NCI-H2196 treated with DMSO at 0.1 percent for 48 hours (cell line): ENCODE measurements at regions not wholly inside any gene's neighbourhood (a gene's known extent, or its start where the extent isn't known, plus 50 kb on each side); places are given as distances from the start of the nearest gene placed in this dataset.
"Not testable (repeated sequence)": the region's sequence is repeated elsewhere in the genome, so short reads cannot be mapped to it uniquely, and the experiment has no call there.

Experiments used
- DNase-seq: peaks from one replicate; lab custom pipeline; 2025; ENCODE audit not compliant: unreplicated experiment; lab: John Stamatoyannopoulos, UW

DNA sequence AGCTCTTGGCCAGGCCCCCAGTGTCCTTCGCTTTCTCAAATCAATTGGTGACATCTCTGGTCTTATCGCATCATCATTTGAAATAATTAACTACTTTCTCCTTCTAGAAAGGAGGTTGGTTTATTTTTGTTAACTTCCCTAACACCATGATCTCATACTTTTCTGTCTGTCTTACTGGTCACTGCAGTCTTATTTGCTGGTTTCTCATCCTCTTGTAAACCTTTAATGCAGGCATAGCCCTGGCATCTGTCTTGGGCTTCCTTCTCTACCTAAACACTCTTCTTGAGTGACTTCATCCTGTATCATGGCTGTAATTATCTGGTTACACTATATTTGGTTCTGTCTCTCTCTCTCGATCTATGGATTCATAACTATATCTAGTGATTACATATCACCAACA lies 152.8 kb downstream of the CYSLTR2 start:
- no peak for DNase-seq

DNA sequence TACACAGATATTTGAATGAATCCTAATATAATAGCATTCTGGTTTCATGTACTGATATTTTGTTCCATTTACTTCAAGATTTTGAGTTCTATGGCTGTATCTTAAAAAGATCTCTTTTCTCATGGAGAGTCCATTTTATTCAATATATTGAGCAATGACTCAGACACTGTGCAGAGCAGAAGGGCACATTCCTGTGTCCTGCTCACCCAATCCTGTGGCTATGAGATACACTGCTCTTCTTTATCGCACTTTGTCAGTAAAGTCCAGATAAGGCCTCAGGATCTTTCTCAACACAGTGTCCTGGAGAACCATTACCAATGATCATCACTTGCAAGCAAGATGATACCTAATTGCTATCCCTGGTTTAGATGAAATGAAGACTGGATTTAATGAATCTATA lies 155.0 kb downstream of the CYSLTR2 start:
- DNase-seq = no peak

DNA sequence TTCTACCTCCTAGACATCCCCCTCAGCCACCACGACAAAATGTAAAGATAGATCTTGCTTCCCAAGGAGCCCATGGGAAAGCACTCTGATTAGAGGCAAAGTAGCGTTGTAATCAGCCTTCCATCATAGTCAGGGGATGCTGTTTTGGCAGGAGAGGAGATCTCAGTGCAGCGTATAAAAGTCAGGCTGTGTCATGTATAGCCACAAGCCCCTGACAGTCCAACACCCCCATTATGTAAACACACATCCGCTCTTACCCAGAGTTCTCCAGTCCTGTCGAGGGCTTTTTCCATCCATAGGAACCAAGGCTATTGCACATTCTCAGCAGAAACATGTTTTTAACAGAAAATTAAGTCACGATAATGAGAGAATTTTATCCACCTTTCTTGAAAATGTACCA lies 156.3 kb downstream of the CYSLTR2 start:
- no peak for DNase-seq

DNA sequence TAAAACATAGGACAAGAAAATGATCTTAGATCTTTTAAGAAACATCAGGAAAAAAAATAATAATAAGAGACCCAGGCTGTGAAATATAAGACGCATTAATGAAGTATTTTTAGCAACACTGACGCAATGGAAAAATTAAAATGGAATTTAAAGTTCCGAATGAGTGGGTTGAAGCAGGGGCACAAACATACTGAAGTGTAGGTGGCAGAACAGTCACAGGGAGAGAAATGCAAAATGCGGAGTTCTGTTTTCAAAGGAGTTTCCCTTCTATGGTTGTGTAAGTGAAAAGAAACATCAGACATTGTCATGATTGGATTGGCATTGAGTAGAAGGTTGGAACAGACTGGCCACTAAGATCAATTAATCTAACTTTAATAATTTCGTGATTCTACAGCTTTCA lies 159.8 kb downstream of the CYSLTR2 start:
- no peak for DNase-seq

DNA sequence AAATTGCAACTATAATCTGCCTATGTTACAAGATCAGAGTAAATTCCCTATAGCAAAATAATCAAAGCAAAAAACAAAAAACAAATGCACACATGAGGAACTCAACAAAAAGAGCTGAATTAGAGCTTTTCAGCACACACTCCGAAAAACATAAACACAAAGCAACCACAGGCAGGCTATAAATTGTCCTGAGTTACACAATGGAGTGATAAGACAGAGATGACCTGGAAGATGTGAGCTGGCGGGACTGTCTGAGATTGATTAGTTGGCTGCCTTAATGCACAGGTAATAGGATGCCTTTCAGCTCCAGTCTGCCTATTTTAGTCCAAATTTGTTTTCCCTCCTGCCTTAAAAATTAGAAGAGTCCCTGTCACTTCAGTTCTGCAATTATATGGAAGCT lies 159.0 kb upstream of the FNDC3A start:
- DNase-seq = no peak

DNA sequence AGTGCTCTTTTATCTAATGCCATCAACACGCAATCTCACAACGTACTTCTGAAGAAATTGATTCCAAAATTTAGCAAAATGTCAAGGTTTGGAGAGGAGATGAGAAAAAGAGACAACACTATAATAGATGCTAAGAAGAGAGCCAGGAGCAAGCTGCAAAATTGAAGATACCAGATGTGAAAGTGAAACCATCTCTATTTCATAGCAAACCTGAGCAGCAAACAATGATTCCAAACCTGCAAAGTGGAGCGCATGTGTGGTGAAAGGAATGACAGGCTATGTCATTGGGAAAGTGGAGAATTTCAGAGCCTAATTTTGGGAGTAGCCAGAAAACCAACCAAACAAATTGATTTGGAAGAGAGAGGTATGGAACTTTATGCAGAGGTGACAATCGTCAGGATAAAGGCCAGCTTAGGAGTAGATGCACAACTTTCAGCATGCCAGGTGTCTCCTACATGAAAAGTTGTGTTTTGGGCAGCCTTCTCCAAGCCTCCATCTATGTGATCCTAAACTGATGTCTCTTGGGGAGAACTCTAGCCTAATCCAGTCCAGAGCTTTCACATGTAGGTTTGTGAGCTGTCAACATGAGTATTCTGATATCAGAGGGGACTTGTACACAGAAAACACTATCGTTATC lies 158.4 kb upstream of the FNDC3A start:
- DNase-seq = no peak

DNA sequence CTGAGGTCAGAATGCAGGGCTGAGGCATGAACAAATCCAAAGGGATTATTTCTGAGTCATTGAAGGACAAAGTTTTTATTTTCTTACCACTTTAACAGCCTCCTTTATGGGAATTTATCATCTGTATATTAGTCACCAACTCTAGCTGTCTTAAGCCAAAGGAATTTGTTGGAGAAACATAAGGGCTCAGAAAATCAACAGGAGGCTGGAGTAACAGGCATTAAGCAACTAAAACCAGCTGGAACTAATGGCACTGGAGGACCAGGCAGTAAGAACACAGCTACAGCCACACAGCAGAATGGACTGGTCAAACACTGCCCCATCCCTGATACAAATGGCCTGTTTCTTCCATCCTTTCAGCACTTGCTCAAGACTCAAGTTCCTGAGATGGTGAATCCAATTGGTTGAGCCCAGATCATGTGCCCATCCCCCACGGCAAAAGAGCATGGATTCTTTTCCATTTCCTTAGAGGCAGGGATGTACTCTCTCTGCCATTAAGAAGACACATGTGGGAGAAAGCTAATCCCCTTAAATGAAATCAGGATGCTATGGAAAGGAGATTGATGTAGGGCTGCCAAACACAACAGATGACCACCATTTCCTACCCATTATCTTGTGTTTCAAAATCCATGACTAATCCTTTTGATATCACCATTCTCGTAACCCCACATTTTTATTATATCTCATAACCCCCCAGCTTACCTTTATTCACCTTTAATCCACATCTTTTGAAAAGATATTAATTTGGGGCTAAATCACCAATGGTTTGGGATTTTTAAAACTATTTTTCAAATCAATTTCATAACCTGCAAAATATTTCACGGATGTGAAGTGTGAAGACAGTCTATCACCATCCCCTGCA lies 157.0 kb upstream of the FNDC3A start:
- DNase-seq = no peak

DNA sequence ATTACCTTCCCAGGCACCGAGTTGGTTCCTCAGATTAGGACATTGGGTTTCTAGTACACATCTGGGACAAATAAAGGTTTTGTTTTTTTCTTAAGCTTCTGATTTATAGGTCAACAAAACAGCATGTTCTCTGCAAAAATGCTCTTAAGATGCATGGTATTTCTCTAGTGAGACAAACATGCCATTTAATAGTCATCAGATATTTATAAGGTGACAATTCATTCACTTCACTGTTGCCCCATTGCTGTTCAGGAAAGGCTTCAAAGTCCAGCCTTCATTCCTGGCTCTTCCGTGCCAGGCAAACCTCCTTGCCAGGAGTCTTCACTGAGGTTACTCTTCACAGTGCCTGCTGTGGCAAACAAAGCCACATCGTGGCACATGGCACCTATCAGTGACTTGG lies 156.3 kb upstream of the FNDC3A start:
- DNase-seq = no peak

DNA sequence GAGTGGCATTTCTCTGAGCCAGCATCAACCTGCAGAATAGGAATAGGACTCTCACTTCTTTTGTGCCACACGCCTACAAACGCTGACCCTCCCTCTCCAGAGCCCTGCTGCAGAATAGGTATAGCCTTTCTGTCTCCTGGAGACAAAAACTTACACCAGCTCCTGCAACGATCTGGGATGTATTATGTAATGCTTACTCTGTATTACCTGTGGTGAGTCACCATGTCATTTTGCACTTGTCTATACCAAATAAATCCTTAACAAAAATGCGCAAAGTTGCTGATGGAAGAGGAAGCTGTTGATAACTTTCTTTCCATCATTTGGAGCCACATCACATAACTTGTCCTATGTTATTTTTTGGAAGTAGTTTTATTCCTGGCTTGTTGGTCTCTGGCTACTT lies 155.8 kb upstream of the FNDC3A start:
- DNase-seq = no peak

DNA sequence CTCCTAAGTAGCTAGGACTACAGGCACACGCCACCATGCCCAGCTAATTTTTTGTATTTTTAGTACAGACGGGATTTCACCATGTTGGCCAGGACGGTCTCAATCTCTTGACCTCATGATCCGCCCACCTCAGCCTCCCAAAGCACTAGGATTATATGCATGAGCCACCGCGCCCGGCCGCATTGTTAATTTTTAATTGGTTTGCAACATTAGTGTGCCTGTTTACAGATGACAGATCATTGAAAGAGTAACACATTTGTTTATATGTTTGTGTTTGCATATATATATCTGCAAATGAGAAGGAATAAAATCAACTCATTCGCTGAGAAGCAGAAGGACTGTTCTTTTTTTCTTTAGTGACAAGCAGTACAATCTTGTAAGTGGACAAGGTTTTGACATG lies 152.2 kb upstream of the FNDC3A start:
- not testable (repeated sequence) for DNase-seq

DNA sequence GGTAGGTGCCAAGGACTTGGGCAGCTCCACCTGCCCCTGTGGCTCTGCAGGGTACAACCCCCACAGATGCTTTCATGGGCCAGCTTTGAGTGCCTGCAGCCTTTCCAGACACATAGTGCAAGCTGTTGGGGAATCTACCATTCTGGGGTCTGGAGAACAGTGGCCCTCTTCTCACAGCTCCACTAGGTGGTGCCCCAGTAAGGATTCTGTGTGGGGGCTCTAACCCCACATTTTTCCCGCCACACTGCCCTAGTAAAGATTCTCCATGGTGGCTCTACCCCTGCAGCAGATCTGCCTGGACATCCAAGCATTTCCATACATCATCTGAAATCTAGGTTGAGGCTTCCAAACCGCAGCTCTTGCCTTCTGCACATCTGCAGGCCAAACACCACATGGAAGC lies 149.7 kb upstream of the FNDC3A start:
- DNase-seq = no peak

DNA sequence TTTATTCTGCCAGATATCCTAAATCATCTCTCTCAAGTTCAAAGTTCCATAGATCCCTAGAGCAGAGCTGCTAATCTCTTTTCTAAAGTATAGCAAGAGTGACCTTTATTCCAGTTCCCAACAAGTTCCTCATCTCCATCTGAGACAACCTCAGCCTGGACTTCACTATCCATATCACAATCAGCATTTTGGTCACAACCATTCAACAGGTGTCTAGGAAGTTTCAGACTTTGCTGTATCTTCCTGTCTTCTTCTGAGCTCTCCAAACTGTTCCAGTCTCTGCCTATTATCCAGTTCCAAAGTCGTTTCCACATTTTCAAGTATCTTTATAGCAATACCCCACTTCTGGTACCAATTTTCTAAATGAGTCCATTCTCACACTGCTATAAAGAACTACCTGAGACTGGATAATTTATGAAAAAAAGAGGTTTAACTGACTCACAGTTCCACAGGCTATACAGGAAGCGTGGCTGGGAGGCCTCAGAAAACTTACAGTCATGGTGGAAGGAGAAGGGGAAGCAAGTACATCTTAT lies 148.7 kb upstream of the FNDC3A start:
- not testable (repeated sequence) for DNase-seq

DNA sequence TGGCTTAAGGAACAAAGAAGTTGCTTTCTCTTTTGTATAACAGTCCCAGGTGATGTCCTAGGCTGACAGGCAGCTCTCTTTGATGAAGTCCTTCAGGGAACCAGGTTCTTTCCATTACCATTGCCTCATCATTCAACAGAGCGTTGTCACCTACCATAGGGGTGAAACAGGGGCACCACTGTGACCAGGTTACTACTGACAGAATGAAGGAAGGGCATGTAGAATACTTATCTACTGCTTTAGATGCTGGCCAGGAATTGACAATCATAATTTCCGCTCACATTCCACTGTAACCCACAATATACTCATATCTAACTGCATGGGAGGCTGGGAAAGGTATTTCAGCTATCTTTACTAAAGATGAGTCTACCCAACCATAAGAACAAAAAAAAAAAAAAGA lies 148.0 kb upstream of the FNDC3A start:
- no peak for DNase-seq

DNA sequence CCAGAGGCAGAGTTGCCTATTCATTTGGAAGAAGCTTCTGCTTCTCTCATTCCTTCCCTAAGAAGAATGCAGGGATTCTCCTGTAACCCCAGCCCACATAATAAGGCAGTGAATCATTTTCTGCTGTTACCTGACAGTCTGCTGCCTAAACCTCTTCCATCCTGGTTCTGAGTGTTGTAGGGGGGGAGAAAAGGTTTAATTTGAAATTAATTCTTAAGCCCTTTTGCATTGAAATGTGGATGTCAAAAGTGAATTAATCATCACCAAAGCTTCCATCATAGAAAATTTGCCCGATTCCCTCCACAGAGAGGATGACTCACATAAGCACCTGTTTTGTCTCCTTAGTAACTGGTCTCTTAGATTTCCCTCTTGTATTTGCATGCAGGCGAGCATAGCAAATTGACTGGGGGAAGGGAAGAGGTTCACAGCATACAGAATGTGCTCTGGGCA lies 146.7 kb upstream of the FNDC3A start:
- DNase-seq = peak; percentile 45

DNA sequence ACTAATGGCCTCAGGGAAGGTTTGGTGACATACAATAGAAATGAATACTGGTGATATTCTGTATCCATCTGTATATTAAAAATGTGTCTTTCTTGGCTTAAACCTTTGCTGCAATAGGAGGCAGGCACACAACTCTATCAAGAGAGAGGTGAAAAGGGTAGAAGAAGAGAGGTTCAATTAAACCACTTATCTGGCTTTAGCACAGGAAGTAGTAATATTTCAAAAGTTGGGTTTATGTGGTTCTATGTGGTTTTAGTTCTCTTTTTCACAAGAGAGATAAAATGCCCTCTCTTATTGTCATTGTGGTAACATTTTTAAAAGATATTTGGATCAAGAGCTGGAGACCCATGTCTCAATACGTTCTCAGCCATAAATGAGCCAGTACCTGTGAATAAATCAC lies 146.2 kb upstream of the FNDC3A start:
- no peak for DNase-seq

DNA sequence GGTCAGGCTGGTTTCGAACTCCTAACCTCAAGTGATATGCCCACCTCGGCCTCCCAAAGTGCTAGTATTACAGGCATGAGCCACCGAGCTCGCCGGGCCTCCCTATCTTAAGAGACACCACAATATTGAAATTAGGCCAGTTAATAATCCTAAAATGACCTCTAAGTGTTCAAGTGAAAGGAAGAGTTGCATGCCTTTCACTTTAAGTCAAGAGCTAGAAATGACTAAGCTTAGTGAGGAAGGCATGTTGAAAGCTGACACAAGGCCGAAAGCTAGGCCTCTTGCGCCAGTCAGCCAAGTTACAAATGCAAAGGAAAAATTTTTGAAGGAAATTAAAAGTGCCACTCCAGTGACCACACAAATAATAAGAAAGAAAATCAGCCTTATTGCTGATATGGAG lies 144.5 kb upstream of the FNDC3A start:
- DNase-seq = no peak

DNA sequence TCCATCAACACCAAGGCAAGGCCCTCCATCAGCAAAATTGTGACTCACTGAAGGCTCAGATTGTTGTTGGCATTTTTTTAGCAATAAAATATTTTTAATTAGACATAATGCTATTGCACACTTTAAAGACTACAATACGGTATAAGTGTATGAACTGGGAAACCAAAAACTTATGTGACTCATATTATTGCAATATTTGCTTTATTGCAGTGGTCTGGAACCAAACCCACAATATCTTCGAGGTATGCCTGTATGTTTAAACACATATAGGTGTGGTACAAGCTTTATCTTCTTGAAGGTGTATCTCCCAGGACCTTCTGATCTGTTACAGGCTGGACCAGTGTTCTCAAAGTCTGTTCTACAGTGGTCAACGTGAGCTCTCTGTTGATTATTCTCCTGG lies 142.3 kb upstream of the FNDC3A start:
- no peak for DNase-seq

DNA sequence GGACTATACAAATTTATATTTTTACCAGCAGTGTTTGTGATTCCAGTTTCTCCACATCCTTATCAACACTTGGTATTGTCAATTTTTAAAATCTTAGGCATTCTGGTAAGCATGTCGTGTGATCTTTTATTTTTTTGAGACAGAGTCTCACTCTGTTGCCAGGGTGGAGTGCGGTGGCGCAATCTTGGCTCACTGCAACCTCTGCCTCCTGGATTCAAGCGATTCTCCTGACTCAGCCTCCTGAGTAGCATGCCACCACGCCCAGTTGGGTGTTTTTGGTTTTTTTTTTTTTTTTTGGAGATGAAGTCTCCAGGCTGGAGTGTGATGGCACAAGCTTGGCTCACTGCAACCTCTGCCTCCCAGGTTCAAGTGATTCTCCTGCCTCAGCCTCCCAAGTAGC lies 140.4 kb upstream of the FNDC3A start:
- not testable (repeated sequence) for DNase-seq

DNA sequence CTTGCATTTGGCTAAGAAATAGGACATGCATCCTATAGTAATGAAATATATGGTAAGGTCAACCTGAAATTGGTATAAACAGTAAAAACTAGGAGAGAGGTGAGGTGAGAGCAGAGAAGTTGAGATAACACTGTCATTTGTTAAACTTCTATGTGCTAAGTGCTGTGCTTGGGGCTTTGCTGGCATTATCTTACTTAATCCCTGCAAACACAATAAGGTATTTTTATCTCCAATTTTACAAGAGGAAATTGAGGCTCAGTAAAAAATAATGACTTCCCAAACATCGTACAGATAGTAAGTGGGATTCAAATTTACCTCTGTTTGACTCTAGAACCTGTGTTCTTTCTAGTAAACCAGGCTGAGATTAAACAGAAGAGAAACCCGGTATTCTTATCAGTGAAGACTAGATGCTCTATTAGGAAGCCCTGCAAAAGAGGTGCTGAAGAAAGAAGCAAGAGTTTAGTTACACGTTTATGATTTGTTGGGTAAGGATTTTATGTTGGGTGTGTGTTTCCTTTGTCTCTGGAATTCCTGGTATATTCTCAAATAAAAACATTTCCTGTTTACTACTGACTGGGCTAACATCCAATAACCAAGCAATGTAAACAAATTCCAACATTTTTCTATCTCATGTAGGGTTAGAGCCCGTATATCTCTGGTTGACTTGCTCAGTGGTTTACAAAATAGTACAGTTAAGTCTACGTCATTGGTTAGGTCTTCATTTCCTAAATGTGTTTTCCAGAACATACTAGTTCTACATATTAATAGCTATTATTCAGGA lies 137.3 kb upstream of the FNDC3A start:
- no peak for DNase-seq

DNA sequence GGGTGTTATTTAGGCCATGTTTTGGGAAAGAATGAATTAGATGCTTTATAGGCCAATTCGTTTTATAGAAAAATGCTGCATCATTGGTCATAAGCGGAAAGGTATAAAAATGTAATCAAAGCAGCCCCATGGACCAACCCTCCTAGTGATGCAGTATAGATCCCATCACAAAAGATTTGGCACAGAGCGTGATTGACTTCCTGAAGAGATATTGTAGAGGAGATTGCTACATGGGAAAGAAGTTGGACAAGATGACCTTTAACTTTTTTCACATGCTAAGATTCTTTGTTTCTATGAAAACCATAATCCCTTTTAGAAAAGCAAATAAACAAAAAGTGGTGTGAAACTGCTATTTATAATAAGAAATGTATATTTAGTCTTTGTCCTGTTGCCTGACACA lies 136.5 kb upstream of the FNDC3A start:
- DNase-seq = no peak

DNA sequence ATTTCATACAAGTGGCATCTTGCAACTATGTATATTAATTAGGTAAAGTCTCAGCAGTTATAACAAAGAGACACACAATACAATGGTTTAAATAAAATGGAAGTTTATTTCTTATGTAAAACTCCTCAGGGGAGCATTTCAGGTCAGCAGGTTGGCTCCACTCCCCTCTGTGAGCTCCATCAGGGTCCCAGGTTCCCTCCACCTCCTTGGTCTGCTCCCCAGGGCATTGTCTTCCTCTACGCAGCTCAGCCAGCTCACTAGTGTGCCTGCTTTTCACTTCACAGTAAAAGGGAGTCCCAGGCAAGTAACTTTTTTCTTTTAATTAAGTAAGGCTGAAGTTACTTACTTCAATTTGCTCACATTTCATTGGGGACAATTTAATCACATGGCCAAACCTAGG lies 135.3 kb upstream of the FNDC3A start:
- DNase-seq = no peak

DNA sequence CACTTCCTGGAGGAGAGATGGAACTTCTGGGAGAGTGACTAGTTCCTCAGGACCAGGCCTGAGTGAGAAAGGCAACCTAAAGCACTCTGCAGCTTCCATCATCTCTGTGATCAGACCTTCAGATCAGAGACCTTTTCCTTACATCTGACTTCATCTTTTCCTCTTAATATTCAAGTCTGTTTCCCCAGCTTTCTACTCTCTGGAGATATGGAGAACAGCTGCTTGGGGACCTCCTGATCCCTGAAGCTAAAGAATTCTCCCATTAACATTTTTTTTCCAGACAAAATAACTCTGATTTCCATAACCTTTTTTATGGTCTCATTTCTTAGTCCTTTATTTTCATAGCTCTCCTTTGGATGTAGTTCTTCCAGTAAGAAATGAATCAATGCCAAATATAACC lies 133.4 kb upstream of the FNDC3A start:
- DNase-seq = no peak
